Endothelial cell of umbilical vein (primary cell): ENCODE measurements at regions not wholly inside any gene's neighbourhood (a gene's known extent, or its start where the extent isn't known, plus 50 kb on each side); places are given as distances from the start of the nearest gene placed in this dataset.

Source experiments
- BruUV-seq: library from RNA; stranded (reverse); fragments of 400-500 nt; replicated peaks from 2 replicates; lab custom pipeline; 2021; lab: Mats Ljungman, UMichigan
- CTCF ChIA-PET: fragments of 300-600, 350-600 bp; sonication (Branson Sonifier 250); formaldehyde crosslinking; loops from one replicate; lab custom pipeline; 2021; ENCODE audit warnings: antibody characterized with exemption, inconsistent platforms; lab: Charles Lee
- POLR2A ChIA-PET: fragments of 300-600, 350-600 bp; sonication (Branson Sonifier 250); formaldehyde crosslinking; loops from one replicate; lab custom pipeline; 2021; ENCODE audit warnings: antibody characterized with exemption, inconsistent platforms; lab: Charles Lee
- DNase-seq: peaks from one replicate; pipeline ENCODE4 v3.0.0-alpha.2; 2011; ENCODE audit warnings: low read depth, low spot score
- FAIRE-seq: peaks from 2 replicates; lab custom pipeline; 2011; peaks lifted over from hg19 to GRCh38; lab: Jason Lieb, UNC
- H2AFZ ChIP-seq: 2 replicates; pipeline ENCODE4 v1.6.0; 2012; ENCODE audit warnings: low read depth, low read length, control low read depth, inconsistent platforms
- H3K27ac ChIP-seq: 2 replicates; pipeline ENCODE4 v1.5.1; 2011; ENCODE audit warnings: low read depth, mild to moderate bottlenecking, control low read depth, low read length, moderate library complexity; ENCODE audit not compliant: insufficient read depth
- H3K27me3 ChIP-seq, 2 experiments: 2 replicates each; pipeline versions ENCODE4 v1.6.0 to v1.6.1; 2011; ENCODE audit warnings: low read length in 2 of 2, mixed read lengths in 1 of 2; ENCODE audit not compliant: control insufficient read depth in 2 of 2, insufficient read depth in 2 of 2
- H3K36me3 ChIP-seq, 2 experiments: 2 replicates in 1 of 2; 3 replicates in 1 of 2; pipeline ENCODE4 v1.5.1; 2011; ENCODE audit warnings: low read length in 2 of 2, mild to moderate bottlenecking in 1 of 2, moderate library complexity in 1 of 2; ENCODE audit not compliant: control insufficient read depth in 2 of 2, insufficient read depth in 2 of 2; ENCODE audit errors: extremely low read depth in 1 of 2
- H3K4me1 ChIP-seq: 3 replicates; pipeline ENCODE4 v1.5.1; 2011; ENCODE audit warnings: mild to moderate bottlenecking, low read length; ENCODE audit not compliant: control insufficient read depth, insufficient read depth; ENCODE audit errors: extremely low read depth
- H3K4me2 ChIP-seq: 2 replicates; pipeline ENCODE4 v1.6.1; 2011; ENCODE audit warnings: low read length, control low read depth, mixed read lengths; ENCODE audit not compliant: insufficient read depth
- H3K4me3 ChIP-seq, 3 experiments: fragments of 200-600 bp in 1 of 3; sonication (generic), shearing (Covaris generic) in 1 of 3; replicated peaks in 1 of 3; 2 replicates each; pipeline ENCODE4 v1.5.1; 2011 to 2016; ENCODE audit warnings: control low read depth in 3 of 3, low read length in 3 of 3, mild to moderate bottlenecking in 2 of 3, inconsistent platforms in 1 of 3, low read depth in 1 of 3, moderate library complexity in 1 of 3; ENCODE audit not compliant: insufficient read depth in 1 of 3
- H3K79me2 ChIP-seq: 2 replicates; pipeline ENCODE4 v1.6.0; 2012; ENCODE audit warnings: low read length, inconsistent platforms; ENCODE audit not compliant: control insufficient read depth, insufficient read depth
- H3K9ac ChIP-seq: replicated peaks from 2 replicates; pipeline ENCODE3; 2011; ENCODE audit warnings: low read length, control low read depth; ENCODE audit not compliant: insufficient read depth; ENCODE audit errors: extremely low read depth
- H3K9me1 ChIP-seq: replicated peaks from 3 replicates; pipeline ENCODE4 v1.6.0; 2011; ENCODE audit warnings: mild to moderate bottlenecking, low read length; ENCODE audit not compliant: control insufficient read depth, insufficient read depth; ENCODE audit errors: extremely low read depth
- H3K9me3 ChIP-seq: replicated peaks from 2 replicates; pipeline ENCODE4 v1.5.1; 2012; ENCODE audit warnings: low read length, inconsistent platforms; ENCODE audit not compliant: control insufficient read depth, insufficient read depth
- H4K20me1 ChIP-seq: replicated peaks from 2 replicates; pipeline ENCODE3; 2011; ENCODE audit warnings: mild to moderate bottlenecking, low read length; ENCODE audit not compliant: control insufficient read depth, insufficient read depth; ENCODE audit errors: extremely low read depth
- EZH2 ChIP-seq: IDR thresholded peaks from 2 replicates; pipeline ENCODE4 v1.6.1; 2012; ENCODE audit warnings: borderline replicate concordance, low read depth, mild to moderate bottlenecking, moderate library complexity, low read length, inconsistent platforms; ENCODE audit not compliant: severe bottlenecking
- FOS ChIP-seq: IDR thresholded peaks from 2 replicates; pipeline ENCODE4 v1.6.1; 2011; ENCODE audit warnings: mild to moderate bottlenecking, low read length, moderate library complexity, borderline replicate concordance; ENCODE audit not compliant: insufficient read depth
- GATA2 ChIP-seq: IDR thresholded peaks from 2 replicates; pipeline ENCODE4 v1.7.0; 2011; ENCODE audit warnings: low read depth, mild to moderate bottlenecking, moderate library complexity, mixed read lengths, low read length; ENCODE audit not compliant: insufficient read length, insufficient read depth
- JUN ChIP-seq: IDR thresholded peaks from 2 replicates; pipeline ENCODE4 v1.6.1; 2011; ENCODE audit warnings: borderline replicate concordance, low read depth; ENCODE audit not compliant: insufficient read length, insufficient read depth
- MYC ChIP-seq: IDR thresholded peaks from one replicate; pipeline ENCODE4 v1.6.1; 2011; ENCODE audit warnings: mild to moderate bottlenecking, low read depth, low read length
- POLR2A ChIP-seq: IDR thresholded peaks from 2 replicates; pipeline ENCODE4 v1.6.1; 2012; ENCODE audit warnings: low read depth, mild to moderate bottlenecking, control low read depth, low read length
- POLR2AphosphoS5 ChIP-seq: IDR thresholded peaks from 2 replicates; pipeline ENCODE4 v1.6.1; 2012; ENCODE audit warnings: low read depth, mild to moderate bottlenecking, control low read depth, low read length, moderate library complexity; ENCODE audit not compliant: insufficient read depth
- dilution Hi-C: fragments of 300-500 bp; cut with MboI; formaldehyde crosslinking; loops from one replicate; pipeline ENCODE4 v1.15.0; 2019; ENCODE audit warnings: low sequenced_read_pairs; ENCODE audit not compliant: extremely low pct_ligation_motif_present
- intact Hi-C: fragments of 100-400 bp; cut with micrococcal nuclease; formaldehyde crosslinking; loops from one replicate; pipeline ENCODE4 v1.10.0; 2022
- TF ChIP-seq, protein P1 (sequence below): IDR thresholded peaks from 2 replicates; pipeline ENCODE4 v1.6.1; 2011; ENCODE audit not compliant: insufficient read depth, insufficient read length
- TF ChIP-seq, protein P2 (sequence below), 2 donors: IDR thresholded peaks; 1 replicate in 1 of 2; 2 replicates in 1 of 2; pipeline ENCODE4 v1.5.1; 2011; ENCODE audit warnings: low read length in 2 of 2, mild to moderate bottlenecking in 2 of 2, moderate library complexity in 2 of 2, control low read depth in 1 of 2, inconsistent platforms in 1 of 2, low read depth in 1 of 2; ENCODE audit not compliant: insufficient read depth in 1 of 2; ENCODE audit errors: extremely low read depth in 1 of 2

DNA sequence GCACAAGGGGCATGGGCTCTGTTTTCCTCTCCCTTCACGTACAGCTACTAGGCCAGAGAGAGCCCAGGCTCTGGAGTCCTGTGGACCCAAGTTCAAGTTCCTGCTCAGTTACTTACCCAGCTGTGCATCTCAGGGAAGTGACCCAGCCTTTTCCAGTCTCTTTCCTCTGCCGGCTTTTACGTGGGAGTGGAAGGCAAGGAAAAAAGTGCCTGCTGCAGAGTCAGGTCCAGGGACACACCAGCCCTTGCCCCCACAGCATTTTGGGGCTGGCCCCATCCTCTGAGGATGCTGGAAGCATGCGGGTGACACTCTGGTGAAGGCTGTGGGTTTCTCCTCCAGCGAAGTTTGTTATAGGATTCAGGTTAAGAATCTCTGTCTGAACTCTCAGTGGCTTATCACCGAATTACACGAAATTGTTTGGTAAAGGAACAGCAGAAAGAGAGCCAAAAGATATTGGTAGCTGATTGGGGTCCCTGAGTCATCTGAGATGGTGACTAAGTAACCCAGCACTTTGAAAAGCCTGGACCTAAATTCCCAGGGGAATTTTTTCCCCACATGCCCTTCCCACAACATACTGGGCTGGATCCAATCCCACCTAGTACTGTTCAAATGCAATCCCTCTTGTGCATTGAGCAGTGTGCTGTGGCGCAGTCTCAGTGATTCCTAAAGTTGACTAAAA is 424.3 kb downstream of the RPS24 start:
- DNase-seq (peak; percentile 91), FAIRE-seq (peak; percentile 94)
- peak overlapping the region; percentile 52 for H2AFZ ChIP-seq
- ChIA-PET POLR2A (interaction anchor here (1.0 kb wide), 1 partner anchor 16 kb away, joined by 4 read pairs; no protein-coding TSS in a partner anchor), CTCF (interaction anchor here (0.7 to 2.7 kb wide), 9 partner anchors 8 to 200 kb away, joined by 3 to 11 read pairs (median 4); no protein-coding TSS in a partner anchor)
- no peaks in the 10 kb centered on the region for H4K20me1 ChIP-seq
- H3K4me3 ChIP-seq = peak overlapping the region; percentile 9 to 54 (median 39)
- no peaks in the 10 kb centered on the region for H3K9me1 ChIP-seq
- intact Hi-C loops = loop anchor here (2.0 to 10.0 kb wide), 6 partner anchors 299 to 737 kb away; partner anchors contain the start of gene ZMIZ1
- dilution Hi-C loops = no loop called here
- no peaks in the 10 kb centered on the region for H3K36me3 ChIP-seq
- TF ChIP-seq GATA2 = peak; percentile 98
- TF ChIP-seq, protein P1, sequence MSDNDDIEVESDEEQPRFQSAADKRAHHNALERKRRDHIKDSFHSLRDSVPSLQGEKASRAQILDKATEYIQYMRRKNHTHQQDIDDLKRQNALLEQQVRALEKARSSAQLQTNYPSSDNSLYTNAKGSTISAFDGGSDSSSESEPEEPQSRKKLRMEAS = no peak
- TF ChIP-seq POLR2AphosphoS5 = peak; percentile 80
- no peak for TF ChIP-seq EZH2
- TF ChIP-seq, protein P2, sequence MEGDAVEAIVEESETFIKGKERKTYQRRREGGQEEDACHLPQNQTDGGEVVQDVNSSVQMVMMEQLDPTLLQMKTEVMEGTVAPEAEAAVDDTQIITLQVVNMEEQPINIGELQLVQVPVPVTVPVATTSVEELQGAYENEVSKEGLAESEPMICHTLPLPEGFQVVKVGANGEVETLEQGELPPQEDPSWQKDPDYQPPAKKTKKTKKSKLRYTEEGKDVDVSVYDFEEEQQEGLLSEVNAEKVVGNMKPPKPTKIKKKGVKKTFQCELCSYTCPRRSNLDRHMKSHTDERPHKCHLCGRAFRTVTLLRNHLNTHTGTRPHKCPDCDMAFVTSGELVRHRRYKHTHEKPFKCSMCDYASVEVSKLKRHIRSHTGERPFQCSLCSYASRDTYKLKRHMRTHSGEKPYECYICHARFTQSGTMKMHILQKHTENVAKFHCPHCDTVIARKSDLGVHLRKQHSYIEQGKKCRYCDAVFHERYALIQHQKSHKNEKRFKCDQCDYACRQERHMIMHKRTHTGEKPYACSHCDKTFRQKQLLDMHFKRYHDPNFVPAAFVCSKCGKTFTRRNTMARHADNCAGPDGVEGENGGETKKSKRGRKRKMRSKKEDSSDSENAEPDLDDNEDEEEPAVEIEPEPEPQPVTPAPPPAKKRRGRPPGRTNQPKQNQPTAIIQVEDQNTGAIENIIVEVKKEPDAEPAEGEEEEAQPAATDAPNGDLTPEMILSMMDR (IDR thresholded peaks at IDR 0.05; ENCODE audit: extremely low read depth in 1 of 2, insufficient read depth in 1 of 2, low read depth in 1 of 2, low read length in 2 of 2) = no peak
- TF ChIP-seq POLR2A = peak; percentile 37
- TF ChIP-seq JUN = peak; percentile 82
- TF ChIP-seq MYC = no peak
- TF ChIP-seq FOS = peak; percentile 86
- no peaks in the 10 kb centered on the region for H3K27me3 ChIP-seq
- peaks cover 2% of the 10 kb centered on the region for H3K79me2 ChIP-seq
- peak overlapping the region; percentile 85 for H3K4me2 ChIP-seq
- H3K4me1 ChIP-seq = peaks cover 43% of the 10 kb centered on the region
- H3K9ac ChIP-seq = peak overlapping the region; percentile 80
- TSS peak; percentile 78 for BruUV-seq
- no peaks in the 10 kb centered on the region for H3K9me3 ChIP-seq
- H3K27ac ChIP-seq = peak overlapping the region; percentile 99
